ENCODE measurements at regions not wholly inside any gene's neighbourhood (a gene's known extent, or its start where the extent isn't known, plus 50 kb on each side); places are given as distances from the start of the nearest gene placed in this dataset.

DNA sequence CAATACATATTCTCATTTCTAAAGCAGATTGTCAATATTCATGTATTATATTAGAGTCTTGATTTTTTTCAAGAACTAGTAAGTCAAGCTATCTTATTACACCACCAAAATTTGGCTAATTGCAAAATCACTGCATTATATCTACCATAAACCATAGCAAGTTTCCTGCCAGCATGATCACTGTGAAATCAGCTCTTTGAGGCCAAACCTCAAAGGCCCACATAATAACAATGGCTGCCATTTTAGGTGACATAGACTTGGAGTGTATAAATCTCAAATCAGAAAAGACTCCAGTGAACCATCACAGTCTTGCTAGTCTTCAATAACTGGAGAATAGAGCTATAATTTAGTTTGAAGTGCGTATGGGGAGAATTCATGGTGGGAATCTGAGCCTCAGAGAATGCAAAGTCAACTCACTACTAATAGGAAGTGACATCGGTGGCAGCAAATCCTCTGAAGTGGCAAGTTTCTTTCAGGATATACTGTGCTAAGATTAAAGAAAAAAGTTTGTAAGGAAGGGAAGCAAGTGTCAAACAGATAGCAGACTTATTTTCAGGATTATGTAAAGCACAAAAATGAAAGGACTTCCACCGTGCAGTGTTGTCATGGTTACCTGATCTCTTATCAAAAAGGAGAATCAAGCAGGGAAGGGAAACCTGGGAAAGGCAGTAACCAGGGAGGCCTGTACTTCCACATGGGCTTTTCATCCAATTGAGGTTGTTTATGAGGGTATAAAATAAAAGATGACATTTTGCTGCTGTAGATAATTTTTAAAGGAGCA is 117.4 kb upstream of the FNDC3A start (continued):
- TF ChIP-seq, protein P1, sequence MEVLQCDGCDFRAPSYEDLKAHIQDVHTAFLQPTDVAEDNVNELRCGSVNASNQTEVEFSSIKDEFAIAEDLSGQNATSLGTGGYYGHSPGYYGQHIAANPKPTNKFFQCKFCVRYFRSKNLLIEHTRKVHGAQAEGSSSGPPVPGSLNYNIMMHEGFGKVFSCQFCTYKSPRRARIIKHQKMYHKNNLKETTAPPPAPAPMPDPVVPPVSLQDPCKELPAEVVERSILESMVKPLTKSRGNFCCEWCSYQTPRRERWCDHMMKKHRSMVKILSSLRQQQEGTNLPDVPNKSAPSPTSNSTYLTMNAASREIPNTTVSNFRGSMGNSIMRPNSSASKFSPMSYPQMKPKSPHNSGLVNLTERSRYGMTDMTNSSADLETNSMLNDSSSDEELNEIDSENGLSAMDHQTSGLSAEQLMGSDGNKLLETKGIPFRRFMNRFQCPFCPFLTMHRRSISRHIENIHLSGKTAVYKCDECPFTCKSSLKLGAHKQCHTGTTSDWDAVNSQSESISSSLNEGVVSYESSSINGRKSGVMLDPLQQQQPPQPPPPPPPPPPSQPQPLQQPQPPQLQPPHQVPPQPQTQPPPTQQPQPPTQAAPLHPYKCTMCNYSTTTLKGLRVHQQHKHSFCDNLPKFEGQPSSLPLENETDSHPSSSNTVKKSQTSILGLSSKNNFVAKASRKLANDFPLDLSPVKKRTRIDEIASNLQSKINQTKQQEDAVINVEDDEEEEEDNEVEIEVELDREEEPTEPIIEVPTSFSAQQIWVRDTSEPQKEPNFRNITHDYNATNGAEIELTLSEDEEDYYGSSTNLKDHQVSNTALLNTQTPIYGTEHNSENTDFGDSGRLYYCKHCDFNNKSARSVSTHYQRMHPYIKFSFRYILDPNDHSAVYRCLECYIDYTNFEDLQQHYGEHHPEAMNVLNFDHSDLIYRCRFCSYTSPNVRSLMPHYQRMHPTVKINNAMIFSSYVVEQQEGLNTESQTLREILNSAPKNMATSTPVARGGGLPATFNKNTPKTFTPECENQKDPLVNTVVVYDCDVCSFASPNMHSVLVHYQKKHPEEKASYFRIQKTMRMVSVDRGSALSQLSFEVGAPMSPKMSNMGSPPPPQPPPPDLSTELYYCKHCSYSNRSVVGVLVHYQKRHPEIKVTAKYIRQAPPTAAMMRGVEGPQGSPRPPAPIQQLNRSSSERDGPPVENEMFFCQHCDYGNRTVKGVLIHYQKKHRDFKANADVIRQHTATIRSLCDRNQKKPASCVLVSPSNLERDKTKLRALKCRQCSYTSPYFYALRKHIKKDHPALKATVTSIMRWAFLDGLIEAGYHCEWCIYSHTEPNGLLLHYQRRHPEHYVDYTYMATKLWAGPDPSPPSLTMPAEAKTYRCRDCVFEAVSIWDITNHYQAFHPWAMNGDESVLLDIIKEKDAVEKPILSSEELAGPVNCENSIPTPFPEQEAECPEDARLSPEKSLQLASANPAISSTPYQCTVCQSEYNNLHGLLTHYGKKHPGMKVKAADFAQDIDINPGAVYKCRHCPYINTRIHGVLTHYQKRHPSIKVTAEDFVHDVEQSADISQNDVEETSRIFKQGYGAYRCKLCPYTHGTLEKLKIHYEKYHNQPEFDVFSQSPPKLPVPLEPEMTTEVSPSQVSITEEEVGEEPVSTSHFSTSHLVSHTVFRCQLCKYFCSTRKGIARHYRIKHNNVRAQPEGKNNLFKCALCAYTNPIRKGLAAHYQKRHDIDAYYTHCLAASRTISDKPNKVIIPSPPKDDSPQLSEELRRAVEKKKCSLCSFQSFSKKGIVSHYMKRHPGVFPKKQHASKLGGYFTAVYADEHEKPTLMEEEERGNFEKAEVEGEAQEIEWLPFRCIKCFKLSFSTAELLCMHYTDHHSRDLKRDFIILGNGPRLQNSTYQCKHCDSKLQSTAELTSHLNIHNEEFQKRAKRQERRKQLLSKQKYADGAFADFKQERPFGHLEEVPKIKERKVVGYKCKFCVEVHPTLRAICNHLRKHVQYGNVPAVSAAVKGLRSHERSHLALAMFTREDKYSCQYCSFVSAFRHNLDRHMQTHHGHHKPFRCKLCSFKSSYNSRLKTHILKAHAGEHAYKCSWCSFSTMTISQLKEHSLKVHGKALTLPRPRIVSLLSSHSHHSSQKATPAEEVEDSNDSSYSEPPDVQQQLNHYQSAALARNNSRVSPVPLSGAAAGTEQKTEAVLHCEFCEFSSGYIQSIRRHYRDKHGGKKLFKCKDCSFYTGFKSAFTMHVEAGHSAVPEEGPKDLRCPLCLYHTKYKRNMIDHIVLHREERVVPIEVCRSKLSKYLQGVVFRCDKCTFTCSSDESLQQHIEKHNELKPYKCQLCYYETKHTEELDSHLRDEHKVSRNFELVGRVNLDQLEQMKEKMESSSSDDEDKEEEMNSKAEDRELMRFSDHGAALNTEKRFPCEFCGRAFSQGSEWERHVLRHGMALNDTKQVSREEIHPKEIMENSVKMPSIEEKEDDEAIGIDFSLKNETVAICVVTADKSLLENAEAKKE (CRISPR knock-in tag; IDR thresholded peaks at IDR 0.05), result no peak
- TF ChIP-seq CTCF (conservative IDR thresholded peaks at IDR 0.05; ENCODE audit: low read depth in 2 of 2), result no peak

GRCh38 chr13:48859272-48860105 is 116.2 kb upstream of the FNDC3A start:
- H3K27me3 ChIP-seq (ENCODE audit: insufficient read depth), result no peaks in the 10 kb centered on the region
- no peaks in the 10 kb centered on the region for H3K36me3 ChIP-seq (ENCODE audit: insufficient read depth)
- peak overlapping the region; percentile 17; the same call in 1 of the 2 replicates for H3K4me3 ChIP-seq
- H2AFZ ChIP-seq, result peak overlapping the region; percentile 83
- H4K20me1 ChIP-seq (replicated peaks; ENCODE audit: insufficient read depth), result no peaks in the 10 kb centered on the region; the same call in 1 of the 2 replicates
- H3K4me2 ChIP-seq, result peak overlapping the region; percentile 50
- H3K4me1 ChIP-seq (ENCODE audit: insufficient read depth), result peaks cover 31% of the 10 kb centered on the region
- H3K79me2 ChIP-seq (replicated peaks; ENCODE audit: insufficient read depth), result no peaks in the 10 kb centered on the region
- peak overlapping the region; percentile 65 for H3K27ac ChIP-seq (ENCODE audit: low read depth)
- H3K27me3 Mint-ChIP-seq (ENCODE audit: insufficient read depth, low read depth, poor library complexity), result peaks cover 3% of the 10 kb centered on the region
- H3K9me3 Mint-ChIP-seq, result no peaks in the 10 kb centered on the region
- peak; percentile 81 for ATAC-seq
- peak overlapping the region; percentile 29; the same call in 2 of the 3 replicates for H3K4me3 Mint-ChIP-seq
- no peak for TF ChIP-seq JUNB (IDR thresholded peaks at IDR 0.05; ENCODE audit: unreplicated experiment)
- TF ChIP-seq, protein P1 (CRISPR knock-in tag; IDR thresholded peaks at IDR 0.05), result no peak
- no peaks in the 10 kb centered on the region for H3F3A ChIP-seq (replicated peaks; ENCODE audit: low read depth)
- peak overlapping the region; percentile 64 for H3K27ac Mint-ChIP-seq
- DNase-seq (ENCODE audit: low spot score), result peak; percentile 38
- no peaks in the 10 kb centered on the region for H3K36me3 Mint-ChIP-seq (ENCODE audit: low read depth)
- peaks cover 2% of the 10 kb centered on the region; the same call in 1 of the 2 replicates for H3K9me2 ChIP-seq (ENCODE audit: insufficient read depth)
- H3K4me1 Mint-ChIP-seq, result peaks cover 19% of the 10 kb centered on the region
